HepG2 (cell line): ENCODE measurements at regions not wholly inside any gene's neighbourhood (a gene's known extent, or its start where the extent isn't known, plus 50 kb on each side); places are given as distances from the start of the nearest gene placed in this dataset.

Experiments used
- ATAC-seq: fragments of 200-7000 bp; cut with Tn5 transposase; 3 replicates; pipeline ENCODE4 v1.9.1; 2020; ENCODE audit warnings: mild to moderate bottlenecking, moderate library complexity
- BruUV-seq: library from RNA; stranded (reverse); fragments of 400-500 nt; replicated peaks from 2 replicates; lab custom pipeline; 2021; lab: Mats Ljungman, UMichigan
- CTCF ChIA-PET: fragments of 300-600 bp; formaldehyde crosslinking; extraction: SDS; loops from one replicate; lab custom pipeline; 2021; ENCODE audit warnings: low total read pairs, inconsistent platforms, low intra/inter-chr PET ratio; lab: Yijun Ruan, JAX
- POLR2A ChIA-PET: fragments of 350-600 bp; sonication (Branson Sonifier 250); formaldehyde crosslinking; loops from one replicate; lab custom pipeline; 2020; ENCODE audit warnings: antibody characterized with exemption, inconsistent platforms; lab: Yijun Ruan, JAX
- DNase-seq: peaks from one replicate; pipeline ENCODE4 v3.0.0-alpha.2; 2015; ENCODE audit warnings: low spot score
- FAIRE-seq: peaks from 3 replicates; lab custom pipeline; 2011; peaks lifted over from hg19 to GRCh38; lab: Jason Lieb, UNC
- H2AFZ ChIP-seq: one replicate; pipeline ENCODE4 v1.6.1; 2011; ENCODE audit warnings: low read length, inconsistent platforms
- H3K27ac ChIP-seq: fragments of 300-600 bp; 3 replicates; pipeline ENCODE4 v1.8.0; 2011; ENCODE audit warnings: mixed run types, mild to moderate bottlenecking, mixed read lengths, low read length, inconsistent platforms; ENCODE audit not compliant: insufficient read depth; ENCODE audit errors: extremely low read length
- H3K27me3 ChIP-seq, 2 experiments: fragments of 200-600 bp in 1 of 2; 2 replicates in 1 of 2; 3 replicates in 1 of 2; pipeline versions ENCODE4 v1.6.0 to v1.8.0; 2011; ENCODE audit warnings: low read length in 2 of 2, mild to moderate bottlenecking in 2 of 2, moderate library complexity in 2 of 2, inconsistent platforms in 1 of 2; ENCODE audit not compliant: insufficient read depth in 2 of 2, control insufficient read depth in 1 of 2
- H3K36me3 ChIP-seq, 2 experiments: fragments of 200-600 bp in 1 of 2; replicated peaks in 1 of 2; 2 replicates in 1 of 2; 3 replicates in 1 of 2; pipeline versions ENCODE4 v1.5.1 to v1.8.0; 2011; ENCODE audit warnings: low read length in 2 of 2, inconsistent platforms in 1 of 2; ENCODE audit not compliant: insufficient read depth in 2 of 2, control insufficient read depth in 1 of 2
- H3K4me1 ChIP-seq: 2 replicates; pipeline ENCODE4 v1.5.1; 2012; ENCODE audit warnings: low read length, inconsistent platforms; ENCODE audit not compliant: insufficient read depth
- H3K4me2 ChIP-seq: 2 replicates; pipeline ENCODE4 v1.6.0; 2011; ENCODE audit warnings: low read depth, low read length, inconsistent platforms
- H3K4me3 ChIP-seq, 3 experiments: fragments of 200-600 bp in 1 of 3; sonication (generic), shearing (Covaris generic) in 1 of 3; replicated peaks in 1 of 3; 2 replicates each; pipeline ENCODE4 v1.5.1; 2011 to 2016; ENCODE audit warnings: low read length in 3 of 3, inconsistent platforms in 2 of 3, low read depth in 2 of 3, mild to moderate bottlenecking in 2 of 3, control low read depth in 1 of 3, mixed read lengths in 1 of 3; ENCODE audit not compliant: insufficient read depth in 1 of 3
- H3K79me2 ChIP-seq: one replicate; pipeline ENCODE4 v1.6.1; 2011; ENCODE audit warnings: low read length, inconsistent platforms; ENCODE audit not compliant: insufficient read depth
- H3K9ac ChIP-seq: 2 replicates; pipeline ENCODE4 v1.6.0; 2011; ENCODE audit warnings: mild to moderate bottlenecking, low read depth, low read length, inconsistent platforms; ENCODE audit not compliant: insufficient read depth
- H3K9me3 ChIP-seq: 2 replicates; pipeline ENCODE4 v1.5.1; 2012; ENCODE audit warnings: mild to moderate bottlenecking, low read length
- H4K20me1 ChIP-seq: 2 replicates; pipeline ENCODE4 v1.6.0; 2011; ENCODE audit warnings: inconsistent platforms, mild to moderate bottlenecking, low read length, moderate library complexity; ENCODE audit not compliant: insufficient read depth
- EP300 ChIP-seq, 3 experiments: sonication (generic) in 1 of 3; formaldehyde crosslinking in 1 of 3; IDR thresholded peaks; 2 replicates each; pipeline versions ENCODE4 v1.5.1 to v1.6.1; 2011 to 2020; ENCODE audit warnings: low read depth in 2 of 3, low read length in 2 of 3, borderline replicate concordance in 1 of 3, improper control_type of control experiment in 1 of 3, mild to moderate bottlenecking in 1 of 3, missing genetic modification reagents in 1 of 3, moderate library complexity in 1 of 3
- FLYWCH1 ChIP-seq: sonication (generic); formaldehyde crosslinking; IDR thresholded peaks from 2 replicates; pipeline ENCODE4 v1.8.1; 2023; ENCODE audit warnings: mild to moderate bottlenecking, missing genetic modification reagents
- HES4 ChIP-seq: sonication (generic); formaldehyde crosslinking; IDR thresholded peaks from 2 replicates; pipeline ENCODE4 v1.9.0; 2021; ENCODE audit warnings: mild to moderate bottlenecking, missing genetic modification reagents, borderline replicate concordance
- MXI1 ChIP-seq: IDR thresholded peaks from 3 replicates; pipeline ENCODE4 v1.6.1; 2012; ENCODE audit warnings: low read depth, low read length, inconsistent platforms, borderline replicate concordance
- RFX3 ChIP-seq: IDR thresholded peaks from 2 replicates; pipeline ENCODE4 v1.6.1; 2016; ENCODE audit warnings: missing biosample characterization, missing genetic modification reagents
- ZC3H13 ChIP-seq: sonication (generic); formaldehyde crosslinking; IDR thresholded peaks from 2 replicates; pipeline ENCODE4 v1.8.1; 2023; ENCODE audit warnings: mild to moderate bottlenecking, missing genetic modification reagents, moderate library complexity
- ZNF282 ChIP-seq: fragments of 450-650 bp; IDR thresholded peaks from 2 replicates; pipeline ENCODE4 v1.6.1; 2018; ENCODE audit not compliant: partially characterized antibody
- WGBS: methylation state at CpG from one replicate; pipeline ENCODE4 v1.1.6; 2017; ENCODE audit warnings: low lambda C conversion rate; 5-methylcytosine and 5-hydroxymethylcytosine counted together
- in situ Hi-C: cut with HindIII; loops from 2 replicates; pipeline ENCODE4 v1.10.0; 2017; ENCODE audit warnings: low pct_unique_long_range_greater_than_20kb; ENCODE audit not compliant: extremely low pct_ligation_motif_present
- intact Hi-C: fragments of 100-400 bp; cut with micrococcal nuclease; formaldehyde crosslinking; loops from one replicate; pipeline ENCODE4 v1.10.0; 2022; ENCODE audit not compliant: unreplicated experiment
- TF ChIP-seq, protein P1 (sequence below): IDR thresholded peaks from 2 replicates; pipeline ENCODE4 v1.6.1; 2016; ENCODE audit warnings: low read depth, missing genetic modification reagents, missing compliant biosample characterization
- TF ChIP-seq, protein P2 (sequence below): sonication (generic); formaldehyde crosslinking; IDR thresholded peaks from 2 replicates; pipeline ENCODE4 v1.5.1; 2020; ENCODE audit warnings: mild to moderate bottlenecking, missing genetic modification reagents, borderline replicate concordance
- TF ChIP-seq, protein P3 (sequence below): sonication (generic); formaldehyde crosslinking; IDR thresholded peaks from 2 replicates; pipeline ENCODE4 v1.8.0; 2022; ENCODE audit warnings: mild to moderate bottlenecking, missing genetic modification reagents; ENCODE audit not compliant: insufficient replicate concordance
- TF ChIP-seq, protein P4 (sequence below): sonication (generic); formaldehyde crosslinking; IDR thresholded peaks from 2 replicates; pipeline ENCODE4 v1.8.1; 2023; ENCODE audit warnings: mild to moderate bottlenecking, moderate library complexity, missing genetic modification reagents

DNA sequence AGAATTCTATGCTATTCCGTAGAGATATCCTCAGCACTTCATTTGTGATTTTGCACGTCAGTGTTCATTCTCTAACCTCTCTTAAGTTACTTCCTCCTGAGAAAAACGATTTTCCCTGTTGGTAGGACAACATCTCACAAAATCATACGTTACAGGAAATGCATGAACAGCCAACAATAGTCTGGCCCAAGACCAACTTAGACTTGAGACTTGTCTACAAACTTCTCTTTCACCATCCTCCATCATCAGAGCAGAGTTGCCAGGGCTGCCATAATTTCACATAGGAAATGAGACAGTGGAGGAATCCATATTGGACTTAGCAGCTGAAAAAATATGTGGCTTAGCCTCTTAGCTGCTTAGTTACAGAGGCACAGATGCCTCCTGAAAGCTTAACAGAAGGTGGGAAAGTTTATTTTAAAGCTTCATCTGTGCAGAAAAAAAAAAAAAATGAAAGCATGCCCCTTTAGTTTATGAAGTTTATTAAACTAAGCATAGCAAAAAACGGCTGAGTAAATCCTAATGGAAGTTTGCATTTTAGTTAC, 222.5 kb upstream of the CACNA2D1 start (continued):
- TF ChIP-seq, protein P1, sequence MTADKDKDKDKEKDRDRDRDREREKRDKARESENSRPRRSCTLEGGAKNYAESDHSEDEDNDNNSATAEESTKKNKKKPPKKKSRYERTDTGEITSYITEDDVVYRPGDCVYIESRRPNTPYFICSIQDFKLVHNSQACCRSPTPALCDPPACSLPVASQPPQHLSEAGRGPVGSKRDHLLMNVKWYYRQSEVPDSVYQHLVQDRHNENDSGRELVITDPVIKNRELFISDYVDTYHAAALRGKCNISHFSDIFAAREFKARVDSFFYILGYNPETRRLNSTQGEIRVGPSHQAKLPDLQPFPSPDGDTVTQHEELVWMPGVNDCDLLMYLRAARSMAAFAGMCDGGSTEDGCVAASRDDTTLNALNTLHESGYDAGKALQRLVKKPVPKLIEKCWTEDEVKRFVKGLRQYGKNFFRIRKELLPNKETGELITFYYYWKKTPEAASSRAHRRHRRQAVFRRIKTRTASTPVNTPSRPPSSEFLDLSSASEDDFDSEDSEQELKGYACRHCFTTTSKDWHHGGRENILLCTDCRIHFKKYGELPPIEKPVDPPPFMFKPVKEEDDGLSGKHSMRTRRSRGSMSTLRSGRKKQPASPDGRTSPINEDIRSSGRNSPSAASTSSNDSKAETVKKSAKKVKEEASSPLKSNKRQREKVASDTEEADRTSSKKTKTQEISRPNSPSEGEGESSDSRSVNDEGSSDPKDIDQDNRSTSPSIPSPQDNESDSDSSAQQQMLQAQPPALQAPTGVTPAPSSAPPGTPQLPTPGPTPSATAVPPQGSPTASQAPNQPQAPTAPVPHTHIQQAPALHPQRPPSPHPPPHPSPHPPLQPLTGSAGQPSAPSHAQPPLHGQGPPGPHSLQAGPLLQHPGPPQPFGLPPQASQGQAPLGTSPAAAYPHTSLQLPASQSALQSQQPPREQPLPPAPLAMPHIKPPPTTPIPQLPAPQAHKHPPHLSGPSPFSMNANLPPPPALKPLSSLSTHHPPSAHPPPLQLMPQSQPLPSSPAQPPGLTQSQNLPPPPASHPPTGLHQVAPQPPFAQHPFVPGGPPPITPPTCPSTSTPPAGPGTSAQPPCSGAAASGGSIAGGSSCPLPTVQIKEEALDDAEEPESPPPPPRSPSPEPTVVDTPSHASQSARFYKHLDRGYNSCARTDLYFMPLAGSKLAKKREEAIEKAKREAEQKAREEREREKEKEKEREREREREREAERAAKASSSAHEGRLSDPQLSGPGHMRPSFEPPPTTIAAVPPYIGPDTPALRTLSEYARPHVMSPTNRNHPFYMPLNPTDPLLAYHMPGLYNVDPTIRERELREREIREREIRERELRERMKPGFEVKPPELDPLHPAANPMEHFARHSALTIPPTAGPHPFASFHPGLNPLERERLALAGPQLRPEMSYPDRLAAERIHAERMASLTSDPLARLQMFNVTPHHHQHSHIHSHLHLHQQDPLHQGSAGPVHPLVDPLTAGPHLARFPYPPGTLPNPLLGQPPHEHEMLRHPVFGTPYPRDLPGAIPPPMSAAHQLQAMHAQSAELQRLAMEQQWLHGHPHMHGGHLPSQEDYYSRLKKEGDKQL (CRISPR knock-in tag) = no peak
- TF ChIP-seq FLYWCH1 (CRISPR knock-in tag) (no peak), MXI1 (no peak), ZC3H13 (CRISPR knock-in tag) (no peak)

GRCh38 chr7:82655965-82656364, 212.4 kb upstream of the CACNA2D1 start:
- DNase-seq = no peak
- WGBS = 0% methylated on average over 1 of the region's 1 CpG
- BruUV-seq = no TSS peak
- no peaks in the 10 kb centered on the region for H3K4me1 ChIP-seq
- no peaks in the 10 kb centered on the region for H3K27me3 ChIP-seq
- H2AFZ ChIP-seq = no peak overlapping the region
- H3K79me2 ChIP-seq = no peaks in the 10 kb centered on the region
- ChIA-PET CTCF (no interaction called here), POLR2A (no interaction called here)
- H3K9ac ChIP-seq = no peak overlapping the region
- H3K4me3 ChIP-seq = no peak overlapping the region
- ATAC-seq = no peak
- in situ Hi-C loops (no loop called here), intact Hi-C loops (no loop called here)
- H4K20me1 ChIP-seq = no peaks in the 10 kb centered on the region
- no peak for FAIRE-seq
- no peak overlapping the region for H3K4me2 ChIP-seq
- H3K36me3 ChIP-seq = no peaks in the 10 kb centered on the region
- H3K27ac ChIP-seq = no peak overlapping the region
- H3K9me3 ChIP-seq = no peaks in the 10 kb centered on the region
- TF ChIP-seq HES4 (CRISPR knock-in tag) = no peak
- TF ChIP-seq, protein P2, sequence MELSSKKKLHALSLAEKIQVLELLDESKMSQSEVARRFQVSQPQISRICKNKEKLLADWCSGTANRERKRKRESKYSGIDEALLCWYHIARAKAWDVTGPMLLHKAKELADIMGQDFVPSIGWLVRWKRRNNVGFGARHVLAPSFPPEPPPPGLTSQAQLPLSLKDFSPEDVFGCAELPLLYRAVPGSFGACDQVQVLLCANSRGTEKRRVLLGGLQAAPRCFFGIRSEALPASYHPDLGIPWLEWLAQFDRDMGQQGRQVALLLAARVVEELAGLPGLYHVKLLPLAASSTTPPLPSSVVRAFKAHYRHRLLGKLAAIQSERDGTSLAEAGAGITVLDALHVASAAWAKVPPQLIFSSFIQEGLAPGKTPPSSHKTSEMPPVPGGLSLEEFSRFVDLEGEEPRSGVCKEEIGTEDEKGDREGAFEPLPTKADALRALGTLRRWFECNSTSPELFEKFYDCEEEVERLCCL (CRISPR knock-in tag) = no peak
- no peak for TF ChIP-seq ZNF282
- TF ChIP-seq, protein P3, sequence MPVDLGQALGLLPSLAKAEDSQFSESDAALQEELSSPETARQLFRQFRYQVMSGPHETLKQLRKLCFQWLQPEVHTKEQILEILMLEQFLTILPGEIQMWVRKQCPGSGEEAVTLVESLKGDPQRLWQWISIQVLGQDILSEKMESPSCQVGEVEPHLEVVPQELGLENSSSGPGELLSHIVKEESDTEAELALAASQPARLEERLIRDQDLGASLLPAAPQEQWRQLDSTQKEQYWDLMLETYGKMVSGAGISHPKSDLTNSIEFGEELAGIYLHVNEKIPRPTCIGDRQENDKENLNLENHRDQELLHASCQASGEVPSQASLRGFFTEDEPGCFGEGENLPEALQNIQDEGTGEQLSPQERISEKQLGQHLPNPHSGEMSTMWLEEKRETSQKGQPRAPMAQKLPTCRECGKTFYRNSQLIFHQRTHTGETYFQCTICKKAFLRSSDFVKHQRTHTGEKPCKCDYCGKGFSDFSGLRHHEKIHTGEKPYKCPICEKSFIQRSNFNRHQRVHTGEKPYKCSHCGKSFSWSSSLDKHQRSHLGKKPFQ (CRISPR knock-in tag) = no peak
- TF ChIP-seq EP300 (IDR thresholded peaks at IDR 0.05; ENCODE audit: low read depth in 2 of 2, low read length in 2 of 2) = no peak
- no peak for TF ChIP-seq EP300 (CRISPR knock-in tag; IDR thresholded peaks at IDR 0.05; ENCODE audit: borderline replicate concordance)
- TF ChIP-seq, protein P4, sequence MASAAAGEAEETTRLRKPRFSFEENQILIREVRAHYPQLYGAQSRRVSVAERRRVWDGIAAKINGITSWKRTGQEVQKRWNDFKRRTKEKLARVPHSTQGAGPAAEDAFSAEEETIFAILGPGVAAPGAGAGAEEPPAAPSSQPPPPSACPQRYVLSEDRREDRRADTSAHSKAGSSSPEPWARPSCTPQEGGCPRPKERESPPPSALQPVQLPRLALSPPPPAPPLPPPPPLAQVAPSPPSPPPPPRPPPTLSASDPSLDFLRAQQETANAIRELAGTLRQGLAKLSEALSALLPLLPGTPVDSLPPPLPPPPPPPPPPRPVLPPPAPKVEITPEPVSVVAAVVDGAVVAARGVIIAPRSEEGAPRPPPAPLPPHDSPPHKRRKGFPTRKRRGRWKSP = no peak
- TF ChIP-seq RFX3 (CRISPR knock-in tag) = no peak
